ENCODE measurements at regions not wholly inside any gene's neighbourhood (a gene's known extent, or its start where the extent isn't known, plus 50 kb on each side); places are given as distances from the start of the nearest gene placed in this dataset.

GRCh38 chr6:98292810-98293209, 541.6 kb upstream of the POU3F2 start:
- no peaks in the 10 kb centered on the region for H3K36me3 ChIP-seq (ENCODE audit: control insufficient read depth in 1 of 2, insufficient read depth in 2 of 2, low read length in 1 of 2)
- H3K9me3 ChIP-seq (ENCODE audit: control insufficient read depth, low read length) = no peaks in the 10 kb centered on the region
- ATAC-seq (ENCODE audit: low FRiP score) = no peak
- no peaks in the 10 kb centered on the region for H3K27me3 ChIP-seq (ENCODE audit: control insufficient read depth in 1 of 2, insufficient read depth in 2 of 2, low read length in 1 of 2)
- no peaks in the 10 kb centered on the region for H3K4me1 ChIP-seq (ENCODE audit: control insufficient read depth in 1 of 2, insufficient read depth in 2 of 2, low read length in 2 of 2)
- intact Hi-C loops (cut with DNase I) = no loop called here
- no peak overlapping the region for H3K4me3 ChIP-seq (ENCODE audit: low read length in 2 of 2)
- DNase-seq = no peak
- no peak overlapping the region for H3K27ac ChIP-seq (ENCODE audit: low read depth in 1 of 2, low read length in 2 of 2)
- WGBS, 2 donors = 34 to 45% methylated on average over 3 of the region's 3 CpGs

DNA sequence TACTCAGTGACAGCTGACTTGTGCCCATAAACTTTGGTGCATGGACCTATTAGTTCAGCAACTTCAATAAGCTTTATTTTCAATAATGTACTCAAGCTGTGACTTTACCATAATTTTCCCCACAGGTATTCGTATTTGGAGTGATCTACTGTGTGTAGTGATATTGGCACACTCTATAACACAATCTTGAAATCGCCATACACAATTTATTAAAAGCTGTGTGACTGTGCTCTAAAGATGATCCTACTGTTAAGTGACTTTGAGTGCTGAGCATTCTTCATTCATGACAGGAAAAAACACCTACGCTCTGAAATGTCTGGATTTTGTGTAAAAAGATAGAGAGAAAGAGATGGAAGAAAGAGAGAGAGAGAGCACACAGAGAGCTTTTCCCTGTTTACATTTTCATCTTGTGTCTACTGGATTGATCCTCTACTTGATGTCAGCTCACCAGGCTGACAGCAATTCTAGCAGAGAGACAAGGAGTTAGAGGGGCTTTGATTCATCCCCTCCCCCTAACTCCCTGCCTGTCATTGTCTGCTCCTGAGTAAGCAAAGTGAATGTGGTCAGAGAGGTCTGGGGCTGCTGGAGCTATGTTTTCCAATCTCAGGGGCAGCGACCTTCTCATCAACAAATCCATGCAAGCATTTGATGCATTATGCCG, 538.7 kb upstream of the POU3F2 start:
- no peaks in the 10 kb centered on the region for H3K9me3 ChIP-seq (ENCODE audit: control insufficient read depth, low read length)
- H3K27me3 ChIP-seq (ENCODE audit: control insufficient read depth in 1 of 2, insufficient read depth in 2 of 2, low read length in 1 of 2) = no peaks in the 10 kb centered on the region
- intact Hi-C loops (cut with DNase I) = no loop called here
- no peaks in the 10 kb centered on the region for H3K36me3 ChIP-seq (ENCODE audit: control insufficient read depth in 1 of 2, insufficient read depth in 2 of 2, low read length in 1 of 2)
- H3K27ac ChIP-seq (ENCODE audit: low read depth in 1 of 2, low read length in 2 of 2) = no peak overlapping the region
- H3K4me1 ChIP-seq (ENCODE audit: control insufficient read depth in 1 of 2, insufficient read depth in 2 of 2, low read length in 2 of 2) = no peaks in the 10 kb centered on the region
- WGBS, 2 donors = 31 to 33% methylated on average over 5 of the region's 5 CpGs
- DNase-seq = no peak
- no peak for ATAC-seq (ENCODE audit: low FRiP score)
- H3K4me3 ChIP-seq (ENCODE audit: low read length in 2 of 2) = no peak overlapping the region

DNA sequence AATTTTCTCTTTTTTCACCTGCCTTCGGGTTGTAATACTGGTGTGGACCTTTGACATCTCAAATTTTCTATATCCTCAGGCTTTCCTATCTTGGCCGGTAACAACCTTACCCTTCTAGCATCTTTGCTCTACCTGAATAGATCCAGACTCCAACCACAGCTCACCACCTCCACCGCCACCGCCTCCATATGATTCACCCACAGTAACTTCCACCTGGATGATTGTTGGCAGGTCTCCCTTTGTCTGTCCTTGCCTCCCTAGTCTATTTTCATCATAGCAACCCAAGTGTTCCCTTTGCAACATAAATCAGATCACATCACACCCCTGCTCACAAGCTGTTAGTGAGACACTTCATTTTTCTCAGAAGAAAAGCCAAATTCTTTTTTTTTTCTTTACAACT, 525.8 kb upstream of the POU3F2 start:
- Histone ChIP-seq H3K27me3 (ENCODE audit: control insufficient read depth in 1 of 2, insufficient read depth in 2 of 2, low read length in 1 of 2) (no peaks in the 10 kb centered on the region), H3K36me3 (ENCODE audit: control insufficient read depth in 1 of 2, insufficient read depth in 2 of 2, low read length in 1 of 2) (no peaks in the 10 kb centered on the region), H3K4me1 (ENCODE audit: control insufficient read depth in 1 of 2, insufficient read depth in 2 of 2, low read length in 2 of 2) (no peaks in the 10 kb centered on the region), H3K27ac (ENCODE audit: low read depth in 1 of 2, low read length in 2 of 2) (no peak overlapping the region), H3K9me3 (ENCODE audit: control insufficient read depth, low read length) (peaks cover 2% of the 10 kb centered on the region), H3K4me3 (ENCODE audit: low read length in 2 of 2) (no peak overlapping the region)
- DNase-seq = no peak
- no peak for ATAC-seq (ENCODE audit: low FRiP score)
- intact Hi-C loops (cut with DNase I) = no loop called here
- 89 to 92% methylated on average over 4 of the region's 4 CpGs for WGBS, 2 donors

GRCh38 chr6:98310443-98310842, 523.9 kb upstream of the POU3F2 start:
- Histone ChIP-seq H3K27me3 (ENCODE audit: control insufficient read depth in 1 of 2, insufficient read depth in 2 of 2, low read length in 1 of 2) (no peaks in the 10 kb centered on the region), H3K36me3 (ENCODE audit: control insufficient read depth in 1 of 2, insufficient read depth in 2 of 2, low read length in 1 of 2) (no peaks in the 10 kb centered on the region), H3K4me3 (ENCODE audit: low read length in 2 of 2) (no peak overlapping the region), H3K9me3 (ENCODE audit: control insufficient read depth, low read length) (peaks cover 2% of the 10 kb centered on the region), H3K4me1 (ENCODE audit: control insufficient read depth in 1 of 2, insufficient read depth in 2 of 2, low read length in 2 of 2) (no peaks in the 10 kb centered on the region), H3K27ac (ENCODE audit: low read depth in 1 of 2, low read length in 2 of 2) (no peak overlapping the region)
- DNase-seq (no peak), ATAC-seq (ENCODE audit: low FRiP score) (no peak)
- whole genome bisulfite sequencing, 2 donors = 70 to 75% methylated on average over 5 of the region's 5 CpGs
- intact Hi-C loops (cut with DNase I) = no loop called here

GRCh38 chr6:98323605-98324004, 510.8 kb upstream of the POU3F2 start:
- DNase-seq = no peak
- Histone ChIP-seq H3K4me1 (ENCODE audit: control insufficient read depth in 1 of 2, insufficient read depth in 2 of 2, low read length in 2 of 2) (no peaks in the 10 kb centered on the region), H3K4me3 (ENCODE audit: low read length in 2 of 2) (no peak overlapping the region), H3K9me3 (ENCODE audit: control insufficient read depth, low read length) (no peaks in the 10 kb centered on the region), H3K27ac (ENCODE audit: low read depth in 1 of 2, low read length in 2 of 2) (no peak overlapping the region), H3K27me3 (ENCODE audit: control insufficient read depth in 1 of 2, insufficient read depth in 2 of 2, low read length in 1 of 2) (peaks cover 0 to 1% of the 10 kb centered on the region in 2 donors), H3K36me3 (ENCODE audit: control insufficient read depth in 1 of 2, insufficient read depth in 2 of 2, low read length in 1 of 2) (no peaks in the 10 kb centered on the region)
- no peak for ATAC-seq (ENCODE audit: low FRiP score)
- WGBS, 2 donors = 66 to 78% methylated on average over 3 of the region's 3 CpGs
- intact Hi-C loops (cut with DNase I) = no loop called here

- ATAC-seq (ENCODE audit: low FRiP score) (no peak), DNase-seq (no peak)
- WGBS, 2 donors = 46 to 47% methylated on average over 3 of the region's 3 CpGs
- peaks cover 0 to 1% of the 10 kb centered on the region in 2 donors for H3K27me3 ChIP-seq (ENCODE audit: control insufficient read depth in 1 of 2, insufficient read depth in 2 of 2, low read length in 1 of 2)
- intact Hi-C loops (cut with DNase I) = no loop called here
- no peak overlapping the region for H3K27ac ChIP-seq (ENCODE audit: low read depth in 1 of 2, low read length in 2 of 2)
- no peaks in the 10 kb centered on the region for H3K36me3 ChIP-seq (ENCODE audit: control insufficient read depth in 1 of 2, insufficient read depth in 2 of 2, low read length in 1 of 2)
- H3K4me1 ChIP-seq (ENCODE audit: control insufficient read depth in 1 of 2, insufficient read depth in 2 of 2, low read length in 2 of 2) = no peaks in the 10 kb centered on the region
- H3K9me3 ChIP-seq (ENCODE audit: control insufficient read depth, low read length) = no peaks in the 10 kb centered on the region
- no peak overlapping the region for H3K4me3 ChIP-seq (ENCODE audit: low read length in 2 of 2)
Measured at GRCh38 chr6:98324446-98324845, 509.9 kb upstream of the POU3F2 start.

DNA sequence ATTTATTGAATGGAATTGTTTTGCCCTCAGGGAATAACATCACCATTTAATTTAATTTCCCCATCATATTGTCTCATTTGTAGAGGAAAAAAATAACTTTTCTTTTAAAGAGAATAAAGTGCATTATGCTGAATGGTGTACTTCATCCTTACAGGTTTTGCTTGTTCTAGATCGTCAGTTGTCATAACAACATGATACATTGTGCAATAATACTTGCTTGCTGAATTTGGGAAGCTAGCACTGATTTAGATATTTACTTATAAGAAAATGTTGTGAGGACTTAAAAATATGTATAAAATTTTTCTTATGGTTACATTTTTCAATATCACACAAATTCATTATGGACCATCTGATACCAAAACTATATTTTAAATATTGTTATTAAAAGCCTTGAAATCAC, 509.0 kb upstream of the POU3F2 start:
- intact Hi-C loops (cut with DNase I) = no loop called here
- no peak overlapping the region for H3K4me3 ChIP-seq (ENCODE audit: low read length in 2 of 2)
- peaks cover 0 to 1% of the 10 kb centered on the region in 2 donors for H3K27me3 ChIP-seq (ENCODE audit: control insufficient read depth in 1 of 2, insufficient read depth in 2 of 2, low read length in 1 of 2)
- H3K9me3 ChIP-seq (ENCODE audit: control insufficient read depth, low read length) = no peaks in the 10 kb centered on the region
- 68 to 69% methylated on average over 1 of the region's 1 CpG for WGBS, 2 donors
- no peak overlapping the region for H3K27ac ChIP-seq (ENCODE audit: low read depth in 1 of 2, low read length in 2 of 2)
- no peaks in the 10 kb centered on the region for H3K4me1 ChIP-seq (ENCODE audit: control insufficient read depth in 1 of 2, insufficient read depth in 2 of 2, low read length in 2 of 2)
- H3K36me3 ChIP-seq (ENCODE audit: control insufficient read depth in 1 of 2, insufficient read depth in 2 of 2, low read length in 1 of 2) = no peaks in the 10 kb centered on the region
- no peak for ATAC-seq (ENCODE audit: low FRiP score)
- no peak for DNase-seq

DNA sequence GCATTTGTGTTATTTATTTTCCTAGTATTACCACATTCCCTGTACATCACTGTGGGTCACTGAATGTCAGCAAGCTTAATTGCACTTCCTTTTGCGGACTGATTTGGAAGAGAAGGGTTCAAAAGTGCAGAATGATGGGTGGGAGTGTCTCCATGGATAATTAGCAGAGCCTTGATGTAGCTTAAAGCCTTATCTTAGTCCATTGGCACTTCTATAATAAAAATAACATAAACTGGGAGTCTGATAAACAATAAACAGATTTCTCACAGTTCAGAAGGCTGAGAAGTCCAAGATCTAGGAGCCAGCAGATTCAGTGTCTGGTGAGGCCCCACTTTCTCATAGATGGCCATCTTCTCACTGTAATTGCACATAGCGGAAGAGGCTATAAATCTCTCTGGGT, 501.1 kb upstream of the POU3F2 start:
- Histone ChIP-seq H3K4me3 (ENCODE audit: low read length in 2 of 2) (no peak overlapping the region), H3K27me3 (ENCODE audit: control insufficient read depth in 1 of 2, insufficient read depth in 2 of 2, low read length in 1 of 2) (no peaks in the 10 kb centered on the region), H3K9me3 (ENCODE audit: control insufficient read depth, low read length) (no peaks in the 10 kb centered on the region), H3K36me3 (ENCODE audit: control insufficient read depth in 1 of 2, insufficient read depth in 2 of 2, low read length in 1 of 2) (no peaks in the 10 kb centered on the region), H3K4me1 (ENCODE audit: control insufficient read depth in 1 of 2, insufficient read depth in 2 of 2, low read length in 2 of 2) (no peaks in the 10 kb centered on the region), H3K27ac (ENCODE audit: low read depth in 1 of 2, low read length in 2 of 2) (no peak overlapping the region)
- ATAC-seq (ENCODE audit: low FRiP score) = no peak
- 40% methylated on average over 2 of the region's 2 CpGs for WGBS, 2 donors
- no peak for DNase-seq
- intact Hi-C loops (cut with DNase I) = no loop called here

DNA sequence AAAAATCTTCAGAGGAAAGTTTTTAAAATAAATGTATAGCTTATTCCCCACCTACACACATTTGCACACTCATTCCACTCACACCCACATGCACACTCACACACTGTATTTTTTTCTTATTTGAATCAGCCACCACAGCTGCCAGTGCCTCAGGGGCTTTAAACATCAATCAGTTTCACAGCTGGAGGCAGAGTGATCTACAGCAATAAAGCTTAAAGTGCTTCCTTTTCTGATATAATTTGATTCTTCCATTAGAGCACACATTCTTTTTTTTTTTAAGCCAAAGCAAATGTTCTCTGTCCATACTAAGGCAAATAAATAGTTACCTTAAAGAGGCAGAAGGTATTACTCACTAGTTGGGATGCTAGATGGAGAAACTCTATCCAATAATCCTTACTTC, 498.8 kb upstream of the POU3F2 start:
- Histone ChIP-seq H3K36me3 (ENCODE audit: control insufficient read depth in 1 of 2, insufficient read depth in 2 of 2, low read length in 1 of 2) (no peaks in the 10 kb centered on the region), H3K4me1 (ENCODE audit: control insufficient read depth in 1 of 2, insufficient read depth in 2 of 2, low read length in 2 of 2) (no peaks in the 10 kb centered on the region), H3K4me3 (ENCODE audit: low read length in 2 of 2) (no peak overlapping the region), H3K27ac (ENCODE audit: low read depth in 1 of 2, low read length in 2 of 2) (no peak overlapping the region), H3K9me3 (ENCODE audit: control insufficient read depth, low read length) (no peaks in the 10 kb centered on the region), H3K27me3 (ENCODE audit: control insufficient read depth in 1 of 2, insufficient read depth in 2 of 2, low read length in 1 of 2) (no peaks in the 10 kb centered on the region)
- DNase-seq (no peak), ATAC-seq (ENCODE audit: low FRiP score) (no peak)
- intact Hi-C loops (cut with DNase I) = no loop called here

Data from aorta (tissue), 5 donors.